ENCODE measurements at regions not wholly inside any gene's neighbourhood (a gene's known extent, or its start where the extent isn't known, plus 50 kb on each side); places are given as distances from the start of the nearest gene placed in this dataset.

GRCh38 chr9:80540387-80540786 is 968.6 kb downstream of the TLE4 start:
- TF ChIP-seq REST (IDR thresholded peaks at IDR 0.05; ENCODE audit: insufficient read depth in 1 of 2, low read depth in 2 of 2, low read length in 2 of 2) (no peak), POLR2AphosphoS5 (IDR thresholded peaks at IDR 0.05; ENCODE audit: low read depth, low read length) (no peak), SIN3A (IDR thresholded peaks at IDR 0.05; ENCODE audit: borderline replicate concordance, insufficient read depth, low read length) (no peak), FOXP2 (optimal IDR thresholded peaks at IDR 0.05; ENCODE audit: borderline replicate concordance, extremely low read depth, extremely low read length, insufficient read depth) (no peak), TAF1 (IDR thresholded peaks at IDR 0.05; ENCODE audit: borderline replicate concordance, insufficient read depth, low read length) (no peak)

- no peak for TF ChIP-seq SIN3A (IDR thresholded peaks at IDR 0.05; ENCODE audit: borderline replicate concordance, insufficient read depth, low read length)
- TF ChIP-seq REST (IDR thresholded peaks at IDR 0.05; ENCODE audit: insufficient read depth in 1 of 2, low read depth in 2 of 2, low read length in 2 of 2) = no peak
- TF ChIP-seq POLR2AphosphoS5 (IDR thresholded peaks at IDR 0.05; ENCODE audit: low read depth, low read length) = no peak
- no peak for TF ChIP-seq TAF1 (IDR thresholded peaks at IDR 0.05; ENCODE audit: borderline replicate concordance, insufficient read depth, low read length)
- no peak for TF ChIP-seq FOXP2 (optimal IDR thresholded peaks at IDR 0.05; ENCODE audit: borderline replicate concordance, extremely low read depth, extremely low read length, insufficient read depth)
Measured at GRCh38 chr9:80538976-80539375, 967.2 kb downstream of the TLE4 start.

- TF ChIP-seq TAF1 (IDR thresholded peaks at IDR 0.05; ENCODE audit: borderline replicate concordance, insufficient read depth, low read length) (no peak), REST (IDR thresholded peaks at IDR 0.05; ENCODE audit: insufficient read depth in 1 of 2, low read depth in 2 of 2, low read length in 2 of 2) (no peak), POLR2AphosphoS5 (IDR thresholded peaks at IDR 0.05; ENCODE audit: low read depth, low read length) (no peak), SIN3A (IDR thresholded peaks at IDR 0.05; ENCODE audit: borderline replicate concordance, insufficient read depth, low read length) (no peak), FOXP2 (optimal IDR thresholded peaks at IDR 0.05; ENCODE audit: borderline replicate concordance, extremely low read depth, extremely low read length, insufficient read depth) (no peak)
Measured at GRCh38 chr9:80522465-80522864, 950.7 kb downstream of the TLE4 start.

DNA sequence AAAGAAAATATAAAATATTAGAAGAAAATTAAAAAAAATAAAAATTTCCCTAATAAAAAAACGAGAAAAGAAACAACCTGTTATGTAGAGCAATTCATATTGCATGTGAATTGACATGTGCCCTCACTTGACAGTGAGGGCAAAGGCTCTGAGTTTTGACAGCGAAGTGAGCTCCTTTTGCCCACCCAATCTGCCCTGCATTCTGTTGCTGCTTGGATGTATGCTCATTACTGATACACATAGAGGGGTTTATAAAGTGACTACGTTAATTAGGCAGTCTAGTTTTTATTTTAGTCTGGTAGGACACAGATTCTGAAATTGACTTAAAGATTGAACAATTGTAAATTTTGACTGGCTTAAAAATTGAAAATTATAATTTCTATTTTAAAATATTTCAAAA is 949.4 kb downstream of the TLE4 start:
- no peak for TF ChIP-seq TAF1 (IDR thresholded peaks at IDR 0.05; ENCODE audit: borderline replicate concordance, insufficient read depth, low read length)
- TF ChIP-seq FOXP2 (optimal IDR thresholded peaks at IDR 0.05; ENCODE audit: borderline replicate concordance, extremely low read depth, extremely low read length, insufficient read depth) = no peak
- TF ChIP-seq POLR2AphosphoS5 (IDR thresholded peaks at IDR 0.05; ENCODE audit: low read depth, low read length) = no peak

GRCh38 chr9:80520231-80520630 is 948.5 kb downstream of the TLE4 start:
- no peak for TF ChIP-seq REST (IDR thresholded peaks at IDR 0.05; ENCODE audit: insufficient read depth in 1 of 2, low read depth in 2 of 2, low read length in 2 of 2)
- no peak for TF ChIP-seq TAF1 (IDR thresholded peaks at IDR 0.05; ENCODE audit: borderline replicate concordance, insufficient read depth, low read length)
- no peak for TF ChIP-seq SIN3A (IDR thresholded peaks at IDR 0.05; ENCODE audit: borderline replicate concordance, insufficient read depth, low read length)
- no peak for TF ChIP-seq FOXP2 (optimal IDR thresholded peaks at IDR 0.05; ENCODE audit: borderline replicate concordance, extremely low read depth, extremely low read length, insufficient read depth)
- no peak for TF ChIP-seq POLR2AphosphoS5 (IDR thresholded peaks at IDR 0.05; ENCODE audit: low read depth, low read length)
